AG20443 (cell line): ENCODE measurements at regions not wholly inside any gene's neighbourhood (a gene's known extent, or its start where the extent isn't known, plus 50 kb on each side); places are given as distances from the start of the nearest gene placed in this dataset.
"Not testable (repeated sequence)": the region's sequence is repeated elsewhere in the genome, so short reads cannot be mapped to it uniquely, and the experiment has no call there.

Source experiments
- DNase-seq: peaks from one replicate; pipeline ENCODE4 v3.0.0; 2012; ENCODE audit warnings: low spot score, mixed read lengths

DNA sequence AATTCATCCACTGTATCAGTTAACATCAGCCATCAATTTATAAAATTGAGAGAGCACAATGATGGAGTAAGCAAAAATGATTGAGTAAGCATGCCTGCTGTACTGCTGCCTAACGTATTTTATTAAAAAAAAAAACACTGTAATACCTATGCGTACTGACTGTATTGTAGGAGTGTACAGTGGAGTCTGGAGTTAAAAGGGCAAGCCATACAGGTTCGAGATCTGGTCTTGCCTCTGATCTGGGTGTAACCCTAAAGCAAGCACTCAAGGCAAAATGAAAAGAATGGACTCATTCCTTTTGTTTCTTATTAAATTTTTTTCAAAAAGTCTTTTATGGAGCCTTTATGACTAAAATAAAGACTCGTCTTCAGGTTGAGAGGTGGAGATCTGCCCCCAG is 894.2 kb upstream of the INTU start:
- no peak for DNase-seq

DNA sequence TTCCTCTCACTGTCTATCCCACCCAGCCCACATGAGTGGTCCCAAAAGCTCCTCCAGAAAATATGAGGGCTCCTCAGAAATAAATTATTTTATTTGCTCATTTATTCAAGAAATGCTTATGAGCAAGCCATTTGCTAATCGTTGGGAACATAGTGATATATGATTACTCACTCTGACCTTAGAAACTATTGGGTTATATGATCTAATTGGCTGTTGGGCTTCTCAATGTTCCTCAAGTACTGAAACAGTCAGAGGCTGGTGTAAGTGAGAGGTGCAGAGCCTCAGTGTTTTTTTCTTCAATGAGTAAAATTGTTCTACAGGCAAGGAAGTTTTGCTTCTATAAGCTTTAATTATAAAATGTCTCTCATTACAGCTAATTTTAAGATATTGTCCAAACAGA is 893.8 kb upstream of the INTU start:
- DNase-seq = peak; percentile 10

DNA sequence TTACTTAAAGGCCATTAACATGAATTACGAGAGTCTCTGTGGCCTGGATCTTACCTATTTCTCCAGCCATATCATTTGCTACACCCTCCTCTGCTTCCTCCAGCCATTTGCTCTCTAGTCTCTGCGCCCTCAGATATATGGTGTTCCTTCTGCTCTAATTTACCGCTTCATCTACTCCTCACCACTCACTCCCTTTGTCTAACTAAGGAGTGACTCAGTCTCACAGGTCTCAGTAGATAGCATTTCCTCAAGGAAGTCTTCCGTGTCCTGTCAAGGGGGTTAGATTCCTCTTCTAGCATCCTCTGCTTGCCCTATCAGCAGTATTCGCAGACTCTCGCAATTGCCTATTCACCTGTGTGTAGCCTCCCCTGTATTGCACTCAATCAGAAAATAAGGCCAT is 892.1 kb upstream of the INTU start:
- no peak for DNase-seq

DNA sequence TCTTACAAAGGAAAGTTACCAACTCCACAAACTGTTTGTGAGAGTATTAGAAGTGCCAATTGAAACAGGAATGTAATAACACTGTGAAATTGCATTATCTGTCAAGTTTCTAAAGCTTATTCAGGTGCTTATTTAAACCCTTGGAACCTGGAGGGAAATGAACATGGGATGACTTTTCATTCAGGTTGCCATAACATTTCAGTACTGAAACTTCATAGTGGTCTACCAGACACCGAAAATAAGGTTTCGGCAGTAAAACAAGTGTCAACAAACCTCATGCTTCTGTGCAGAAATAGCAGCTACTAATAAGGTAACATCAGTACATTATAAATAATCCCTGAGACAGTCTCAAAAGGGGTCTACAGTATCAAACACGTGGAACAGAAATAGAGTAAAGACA is 890.7 kb upstream of the INTU start:
- no peak for DNase-seq

DNA sequence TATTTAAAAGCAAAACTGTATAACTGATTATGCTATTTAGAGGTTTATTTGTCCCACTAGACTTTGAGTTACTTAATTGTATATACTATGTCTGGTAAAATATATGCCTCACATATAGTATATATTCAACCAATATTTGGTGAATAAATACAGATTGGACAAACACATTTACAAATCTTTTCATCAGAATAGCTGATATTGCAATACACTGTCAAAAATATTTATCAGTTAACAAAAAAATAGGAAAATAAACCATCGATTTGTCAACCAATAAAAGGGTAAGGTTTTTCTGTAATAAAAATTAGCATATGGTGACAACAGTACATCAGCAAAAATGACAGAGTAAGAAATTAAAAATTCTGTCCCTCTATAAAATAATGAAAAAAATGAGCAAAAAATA is 889.9 kb upstream of the INTU start:
- DNase-seq = no peak

DNA sequence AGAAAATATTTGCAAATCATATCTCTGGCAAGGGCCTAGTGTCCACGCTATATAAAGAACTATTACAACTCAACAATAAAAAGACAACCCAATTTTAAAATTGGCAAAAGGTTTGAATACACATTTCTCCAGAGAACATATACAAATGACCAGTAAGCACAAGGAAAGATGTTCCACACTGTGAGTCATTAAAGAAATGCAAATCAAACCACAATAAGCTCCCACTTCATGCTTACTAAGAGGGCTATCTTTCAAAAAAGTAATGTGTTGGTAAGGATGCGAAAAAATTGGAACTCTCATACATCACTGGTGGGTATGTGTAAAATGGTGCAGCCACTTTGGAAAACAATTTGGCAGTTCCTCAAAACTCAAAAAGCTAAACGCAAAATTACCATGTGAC is 884.0 kb upstream of the INTU start:
- no peak for DNase-seq

DNA sequence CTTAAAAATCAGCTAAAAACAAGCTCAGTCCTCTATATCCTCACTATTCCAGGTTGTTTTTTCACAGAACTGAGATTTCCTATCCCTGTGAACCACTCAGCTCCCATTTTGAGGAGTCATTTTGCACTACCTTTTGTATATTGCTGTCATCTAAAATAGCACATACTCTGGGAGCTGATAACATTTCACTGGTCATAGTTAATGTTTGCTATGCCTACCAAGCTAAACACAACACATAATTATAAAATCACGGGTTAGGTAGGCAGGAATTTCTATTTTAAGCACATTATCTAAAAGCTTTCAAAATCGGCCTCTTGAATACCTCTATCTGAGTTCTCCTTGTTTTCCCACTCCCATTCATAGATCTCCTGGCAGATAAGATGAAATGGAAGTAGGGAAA is 882.0 kb upstream of the INTU start:
- no peak for DNase-seq

DNA sequence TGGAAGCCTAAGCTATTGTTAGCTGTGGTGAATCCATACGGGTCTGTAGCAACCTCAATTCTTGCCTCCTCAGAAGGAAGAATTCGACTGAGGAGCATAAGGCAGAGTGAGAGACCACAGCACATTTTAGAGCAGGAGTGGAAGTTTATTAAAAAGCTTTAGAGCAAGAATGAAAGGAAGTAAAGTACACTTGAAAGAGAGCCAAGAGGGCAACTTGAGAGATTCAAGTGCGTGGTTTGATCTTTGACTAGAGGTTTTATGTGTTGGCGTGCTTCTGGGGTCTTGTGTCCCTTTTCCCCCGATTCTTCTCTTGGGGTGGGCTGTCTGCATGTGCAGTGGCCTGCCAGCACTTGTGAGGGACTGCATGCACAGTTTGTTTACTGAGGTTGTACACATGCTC is 880.6 kb upstream of the INTU start:
- no peak for DNase-seq

DNA sequence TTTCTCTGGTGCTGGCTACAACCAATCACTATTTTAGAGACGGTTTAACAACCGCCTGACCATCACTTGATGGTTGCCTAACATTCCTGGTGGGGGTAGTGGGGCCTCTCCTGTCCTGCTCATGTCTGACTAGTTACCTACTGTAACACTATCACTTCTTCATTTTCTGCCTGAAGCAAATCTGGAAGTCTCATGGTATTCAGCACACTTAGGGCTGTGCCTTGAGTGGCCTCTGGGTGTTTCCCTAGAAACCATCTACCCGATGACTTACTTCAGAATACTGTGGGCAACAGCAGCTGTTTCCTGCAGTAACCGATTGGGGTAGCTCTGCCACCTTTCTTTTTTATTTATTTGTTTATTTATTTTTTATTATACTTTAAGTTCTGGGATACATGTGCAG is 880.1 kb upstream of the INTU start:
- DNase-seq = no peak

DNA sequence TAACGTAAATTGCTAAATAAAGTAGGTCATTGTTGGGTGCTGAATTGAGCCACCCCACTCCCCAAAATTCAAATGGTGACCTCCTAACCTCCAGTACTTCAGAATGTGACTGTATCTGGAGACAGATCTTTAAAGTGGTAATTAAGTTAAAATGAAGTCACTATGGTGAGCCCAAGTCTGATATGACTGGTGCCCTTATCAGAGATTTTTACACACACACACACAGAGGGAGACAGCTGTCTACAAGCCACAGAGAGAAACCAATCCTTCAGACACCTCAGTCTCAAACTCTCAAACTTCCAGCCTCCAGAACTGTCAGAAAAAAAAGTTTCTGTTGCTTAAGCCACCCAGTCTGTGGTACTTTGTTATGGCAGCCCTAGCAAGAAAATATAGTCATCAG is 879.2 kb upstream of the INTU start:
- no peak for DNase-seq

DNA sequence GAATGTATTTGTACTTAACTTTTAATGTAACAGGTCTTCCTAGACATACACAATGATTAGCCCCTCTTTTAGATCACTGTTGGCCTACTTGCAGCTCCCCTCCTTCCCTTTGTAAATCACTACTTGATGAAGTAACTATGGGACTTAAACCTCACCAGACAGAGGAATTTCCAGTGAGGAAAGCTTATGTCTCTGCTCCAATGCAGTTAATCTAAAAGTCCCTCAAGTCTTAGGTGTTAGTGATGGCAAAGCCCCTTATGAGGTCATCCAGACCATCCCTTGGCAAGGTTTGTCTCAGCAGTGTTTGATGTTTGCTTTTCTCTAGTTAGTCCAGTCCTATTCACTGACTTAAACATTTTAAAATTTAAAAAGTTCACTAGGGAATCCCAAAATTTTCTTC is 877.3 kb upstream of the INTU start:
- DNase-seq = no peak

DNA sequence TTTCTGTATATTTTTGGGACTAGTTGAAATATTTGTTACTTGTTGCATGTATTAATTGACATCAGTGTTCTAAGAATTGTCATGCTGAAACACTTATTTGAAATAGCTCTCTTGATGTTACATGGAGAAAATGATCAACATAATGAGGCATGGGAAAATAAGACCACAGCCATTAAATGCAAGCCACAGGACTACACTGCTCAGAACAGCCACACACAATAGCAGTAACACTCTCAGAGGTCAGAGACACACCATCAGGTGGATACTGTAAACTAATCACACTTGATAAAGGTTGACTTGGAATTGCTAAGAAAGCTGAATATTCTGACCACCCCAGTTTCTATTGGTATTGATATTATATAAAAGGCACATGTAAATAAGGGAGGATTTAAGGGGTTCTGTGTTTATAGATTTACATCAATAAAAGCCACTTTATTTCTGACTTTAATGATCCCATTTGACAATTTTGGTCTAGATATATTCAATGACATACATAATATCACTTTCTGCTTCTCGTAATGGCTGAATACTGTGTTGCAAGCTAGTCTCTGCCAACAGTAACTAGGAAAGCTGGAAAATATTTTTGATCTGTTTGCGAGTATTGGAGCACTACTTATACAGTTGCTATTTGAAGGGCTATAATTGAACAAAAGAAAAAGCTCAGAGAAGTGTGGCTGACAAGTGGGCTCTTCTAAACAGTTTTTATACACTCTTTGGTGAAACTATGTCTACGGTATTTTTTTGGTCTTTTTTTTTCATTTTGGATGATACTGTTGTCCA is 876.5 kb upstream of the INTU start:
- DNase-seq = no peak

DNA sequence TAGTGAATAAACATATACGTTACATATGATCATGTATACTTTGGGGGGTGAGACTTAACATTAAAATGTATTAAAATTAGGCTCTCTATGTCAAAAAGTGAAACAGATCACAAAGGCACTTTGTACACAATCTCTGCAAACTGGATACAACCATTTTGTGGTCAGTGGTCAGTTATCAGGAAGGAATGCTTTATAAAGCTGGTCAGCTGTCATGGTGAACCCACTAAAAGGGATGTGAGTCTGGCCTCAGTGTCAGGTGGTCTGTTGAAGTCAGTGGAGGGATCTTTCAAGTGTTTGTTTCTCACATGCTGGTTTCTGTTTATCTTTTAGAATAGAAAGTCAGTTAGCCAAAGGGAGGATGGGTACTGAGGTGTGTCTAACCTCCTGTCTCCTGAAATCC is 875.5 kb upstream of the INTU start:
- DNase-seq = no peak

DNA sequence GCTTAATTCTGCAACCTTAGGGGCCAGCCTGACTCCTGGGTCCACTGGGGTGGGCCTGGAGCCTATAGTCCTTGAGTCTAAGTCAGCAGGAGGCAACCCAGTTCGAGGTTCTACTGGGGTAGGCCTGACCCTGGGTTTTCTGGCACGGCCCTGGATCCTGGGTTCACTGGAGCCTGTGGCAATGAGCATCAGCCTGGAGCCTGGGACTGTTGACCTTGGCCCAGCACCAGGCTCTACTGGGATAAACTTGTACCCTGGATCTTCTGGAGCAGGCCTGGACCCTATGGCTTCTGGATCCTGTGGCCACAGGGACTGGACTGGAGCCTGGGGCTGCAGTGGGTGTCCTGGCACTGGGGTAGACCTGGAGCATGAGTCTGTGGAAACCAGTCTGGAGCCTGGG is 874.3 kb upstream of the INTU start:
- no peak for DNase-seq

DNA sequence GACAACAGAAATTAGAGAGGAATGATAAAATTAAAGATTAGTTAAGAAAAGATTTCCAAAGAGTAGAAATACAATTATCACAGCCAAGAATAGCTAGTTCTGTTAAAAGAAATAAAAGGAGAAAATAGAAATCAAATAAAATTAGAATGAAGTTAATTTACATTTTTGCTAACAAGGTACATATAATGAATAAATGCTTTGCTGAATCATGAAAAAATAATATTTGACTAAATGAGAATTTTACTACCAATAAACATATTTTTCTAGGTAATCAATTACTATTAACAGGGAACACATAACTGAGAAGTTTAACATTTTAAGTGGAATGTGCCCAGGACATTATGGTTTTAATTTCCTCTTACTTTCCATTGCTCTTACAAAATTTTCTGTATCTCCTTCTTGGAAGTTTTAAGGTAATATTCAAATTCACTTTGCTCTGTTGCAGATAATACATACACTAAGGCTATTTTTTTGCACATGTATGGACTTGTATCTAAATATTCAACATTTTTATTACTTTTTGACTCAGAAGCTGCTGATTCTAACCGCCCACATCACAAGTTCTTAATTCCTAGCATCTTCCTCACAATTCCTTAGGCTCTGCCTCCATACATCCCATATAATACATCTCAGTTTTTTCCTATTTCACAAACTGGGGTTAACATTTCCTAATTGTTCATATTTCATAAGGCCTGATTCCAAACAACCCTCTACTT is 870.7 kb upstream of the INTU start:
- no peak for DNase-seq

DNA sequence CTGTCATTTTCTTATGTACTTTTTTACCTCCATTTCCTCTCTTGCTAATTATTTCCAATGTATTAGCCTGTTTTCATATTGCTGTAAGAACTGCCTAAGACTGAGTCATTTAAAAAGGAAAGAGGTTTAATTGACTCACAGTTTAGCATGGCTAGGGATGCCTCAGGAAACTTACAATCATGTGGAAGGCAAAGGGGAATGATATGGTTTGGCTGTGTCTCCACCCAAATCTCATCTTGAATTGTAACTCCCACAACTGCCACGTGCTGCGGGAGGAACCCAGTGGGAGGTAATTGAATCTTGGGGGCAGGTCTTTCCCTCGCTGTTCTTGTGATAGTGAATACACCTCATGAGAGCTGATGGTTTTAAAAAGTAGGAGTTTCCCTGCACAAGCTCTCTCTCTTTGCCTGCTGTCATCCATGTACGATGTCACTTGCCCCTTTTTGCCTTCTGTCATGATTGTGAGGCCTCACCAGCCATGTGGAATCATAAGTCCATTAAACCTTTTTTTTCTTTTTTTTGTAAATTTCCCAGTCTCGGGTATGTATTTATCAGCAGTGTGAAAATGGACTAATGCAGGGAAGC is 870.0 kb upstream of the INTU start:
- DNase-seq = no peak

DNA sequence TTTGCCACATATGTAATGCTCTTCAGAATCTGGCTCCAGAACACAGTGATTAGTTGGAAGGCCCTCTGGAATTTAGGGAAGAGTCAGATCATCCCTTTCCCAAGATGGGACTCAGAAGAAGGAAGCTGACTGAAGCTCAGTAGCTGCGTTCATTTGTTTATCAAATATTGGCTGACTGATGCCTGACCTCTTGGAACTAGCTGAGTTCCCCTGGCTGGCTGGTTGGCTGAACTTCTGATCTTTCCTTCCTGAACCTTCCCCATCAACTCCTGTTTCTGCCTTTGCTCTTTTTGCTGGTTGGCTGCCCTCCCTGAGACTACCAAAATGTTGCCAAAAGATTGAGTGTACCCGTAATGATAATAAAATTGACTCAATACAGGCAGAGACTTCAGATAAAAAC is 866.5 kb upstream of the INTU start:
- no peak for DNase-seq

DNA sequence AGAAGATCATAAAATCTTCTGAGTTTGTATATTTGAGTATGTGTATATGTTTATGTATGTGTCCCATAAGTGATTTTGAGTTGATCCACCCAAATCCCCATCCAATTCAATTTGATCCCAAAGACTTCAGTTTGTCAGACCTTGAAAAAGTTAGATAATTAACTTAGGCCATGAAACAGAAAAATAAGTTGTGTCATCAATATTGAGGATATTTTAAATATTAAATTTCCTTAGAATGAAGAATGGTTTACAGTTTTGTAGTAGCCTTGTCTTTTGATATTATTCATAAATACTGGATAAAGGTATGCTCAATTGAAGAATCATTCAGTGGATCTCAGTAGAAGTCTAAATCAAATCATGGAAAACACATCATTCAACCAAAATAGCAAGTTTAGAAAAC is 864.4 kb upstream of the INTU start:
- no peak for DNase-seq

DNA sequence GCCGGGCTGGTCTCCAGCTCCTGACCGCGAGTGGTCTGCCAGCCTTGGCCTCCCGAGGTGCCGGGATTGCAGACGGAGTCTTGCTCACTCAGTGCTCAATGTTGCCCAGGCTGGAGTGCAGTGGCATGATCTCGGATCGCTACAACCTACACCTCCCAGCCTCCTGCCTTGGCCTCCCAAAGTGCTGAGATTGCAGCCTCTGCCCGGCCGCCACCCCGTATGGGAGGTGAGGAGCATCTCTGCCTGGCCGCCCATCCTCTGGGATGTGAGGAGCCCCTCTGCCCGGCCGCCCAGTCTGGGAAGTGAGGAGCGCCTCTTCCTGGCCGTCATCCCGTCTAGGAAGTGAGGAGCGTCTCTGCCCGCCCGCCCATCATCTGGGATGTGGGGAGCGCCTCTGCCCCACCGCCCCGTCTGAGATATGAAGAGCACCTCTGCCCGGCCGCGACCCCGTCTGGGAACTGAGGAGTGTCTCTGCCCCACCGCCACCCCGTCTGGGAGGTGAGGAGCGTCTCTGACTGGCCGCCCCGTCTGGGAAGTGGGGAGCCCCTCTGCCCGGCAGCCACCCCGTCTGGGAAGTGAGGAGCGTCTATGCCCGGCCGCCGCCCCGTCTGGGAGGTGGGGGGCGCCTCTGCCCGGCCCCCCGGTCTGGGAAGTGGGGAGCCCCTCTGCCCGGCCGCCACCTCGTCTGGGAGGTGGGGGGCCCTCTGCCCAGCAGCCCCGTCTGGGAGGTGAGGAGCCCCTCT is 861.8 kb upstream of the INTU start:
- not testable (repeated sequence) for DNase-seq

DNA sequence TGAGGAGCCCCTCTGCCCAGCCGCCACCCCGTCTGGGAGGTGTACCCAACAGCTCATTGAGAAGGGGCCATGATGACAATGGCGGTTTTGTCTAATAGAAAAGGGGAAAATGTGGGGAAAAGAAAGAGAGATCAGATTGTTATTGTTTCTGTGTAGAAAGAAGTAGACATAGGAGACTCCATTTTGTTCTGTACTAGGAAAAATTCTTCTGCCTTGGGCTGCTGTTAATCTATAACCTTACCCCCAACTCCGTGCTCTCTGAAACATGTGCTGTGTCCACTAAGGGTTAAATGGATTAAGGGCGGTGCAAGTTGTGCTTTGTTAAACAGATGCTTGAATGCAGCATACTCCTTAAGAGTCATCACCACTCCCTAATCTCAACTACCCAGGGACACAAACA is 861.1 kb upstream of the INTU start:
- DNase-seq = not testable (repeated sequence)

DNA sequence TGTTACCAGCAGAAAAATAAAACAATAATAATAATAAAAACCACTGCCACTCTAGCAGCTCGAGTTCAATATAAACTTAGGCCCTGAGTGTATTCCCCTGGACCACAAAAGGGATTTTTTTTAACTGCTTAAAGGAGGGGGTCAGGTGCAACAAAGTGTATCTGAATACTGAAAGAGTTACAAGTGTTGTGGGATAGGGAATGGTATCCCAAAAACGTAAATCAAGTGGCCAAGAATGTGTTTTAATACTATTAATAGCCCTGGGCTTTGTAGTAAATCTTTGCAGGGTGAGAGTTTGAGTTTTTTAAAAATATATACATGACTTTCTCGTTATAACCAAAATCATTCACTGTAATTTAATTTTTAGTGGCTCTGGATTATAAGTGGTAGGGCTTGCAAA is 860.1 kb upstream of the INTU start:
- no peak for DNase-seq

DNA sequence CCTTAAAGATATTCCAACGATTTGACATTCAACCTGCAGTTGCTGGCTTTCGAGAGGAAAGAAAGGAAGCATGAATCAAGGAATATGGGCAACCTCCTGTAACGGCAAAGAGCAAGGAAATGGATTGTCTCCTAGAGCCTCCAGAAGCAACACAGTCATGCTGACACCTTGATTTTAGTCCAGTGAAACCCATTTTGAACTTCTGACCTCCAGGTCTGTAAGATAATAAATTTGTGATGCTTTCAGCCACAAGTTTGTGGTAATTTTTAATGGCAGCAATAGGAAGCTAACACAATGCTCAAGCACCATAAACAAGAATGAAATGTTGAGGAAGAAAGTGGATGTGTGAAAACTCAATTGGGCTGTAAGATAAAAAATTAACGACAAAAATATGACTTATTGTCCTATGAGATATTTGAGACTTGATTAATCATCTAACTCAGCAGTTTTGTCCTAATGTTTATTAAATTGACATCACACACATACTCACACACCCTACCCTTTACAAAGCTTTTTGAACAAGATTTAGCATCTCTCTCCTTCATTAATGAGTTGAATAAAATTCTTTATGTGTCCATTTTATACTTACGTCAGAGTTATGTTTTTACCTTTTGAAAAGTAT is 857.2 kb upstream of the INTU start:
- DNase-seq = no peak
